GM12872 (cell line): ENCODE measurements at regions not wholly inside any gene's neighbourhood (a gene's known extent, or its start where the extent isn't known, plus 50 kb on each side); places are given as distances from the start of the nearest gene placed in this dataset.

ENCODE experiments used
- TF ChIP-seq, protein P1 (sequence below): IDR thresholded peaks from 3 replicates; pipeline ENCODE4 v1.5.1; 2011; ENCODE audit warnings: low read depth, mild to moderate bottlenecking, low read length, moderate library complexity; ENCODE audit not compliant: insufficient read depth

DNA sequence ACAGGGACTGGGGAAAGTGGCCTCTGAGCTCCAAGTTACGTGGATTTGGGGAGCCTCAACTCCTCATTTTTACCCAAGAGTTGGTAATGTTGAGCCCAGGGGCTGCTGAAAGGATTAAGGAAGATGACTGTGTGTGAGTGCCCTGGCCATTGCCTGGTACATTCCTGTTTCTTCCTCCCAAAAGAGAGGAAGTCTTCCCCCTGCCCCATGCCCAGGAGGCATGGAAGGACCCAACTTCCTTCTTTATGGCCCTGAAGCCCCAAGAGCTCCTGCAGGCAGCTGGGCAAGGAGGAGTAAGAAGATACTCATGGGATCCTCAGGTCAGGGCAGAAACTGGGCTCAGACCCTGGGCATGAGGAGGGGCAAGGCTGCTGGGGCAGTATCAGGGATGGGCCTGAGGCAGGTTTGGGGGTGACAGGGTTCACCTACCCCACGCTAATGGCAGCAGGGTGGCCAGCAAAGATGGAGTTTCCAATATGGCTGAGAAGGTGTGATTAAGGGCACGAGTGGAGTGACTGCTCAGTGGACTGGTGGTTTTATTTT, 118.3 kb upstream of the MVB12B start:
- TF ChIP-seq, protein P1, sequence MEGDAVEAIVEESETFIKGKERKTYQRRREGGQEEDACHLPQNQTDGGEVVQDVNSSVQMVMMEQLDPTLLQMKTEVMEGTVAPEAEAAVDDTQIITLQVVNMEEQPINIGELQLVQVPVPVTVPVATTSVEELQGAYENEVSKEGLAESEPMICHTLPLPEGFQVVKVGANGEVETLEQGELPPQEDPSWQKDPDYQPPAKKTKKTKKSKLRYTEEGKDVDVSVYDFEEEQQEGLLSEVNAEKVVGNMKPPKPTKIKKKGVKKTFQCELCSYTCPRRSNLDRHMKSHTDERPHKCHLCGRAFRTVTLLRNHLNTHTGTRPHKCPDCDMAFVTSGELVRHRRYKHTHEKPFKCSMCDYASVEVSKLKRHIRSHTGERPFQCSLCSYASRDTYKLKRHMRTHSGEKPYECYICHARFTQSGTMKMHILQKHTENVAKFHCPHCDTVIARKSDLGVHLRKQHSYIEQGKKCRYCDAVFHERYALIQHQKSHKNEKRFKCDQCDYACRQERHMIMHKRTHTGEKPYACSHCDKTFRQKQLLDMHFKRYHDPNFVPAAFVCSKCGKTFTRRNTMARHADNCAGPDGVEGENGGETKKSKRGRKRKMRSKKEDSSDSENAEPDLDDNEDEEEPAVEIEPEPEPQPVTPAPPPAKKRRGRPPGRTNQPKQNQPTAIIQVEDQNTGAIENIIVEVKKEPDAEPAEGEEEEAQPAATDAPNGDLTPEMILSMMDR, result no peak

DNA sequence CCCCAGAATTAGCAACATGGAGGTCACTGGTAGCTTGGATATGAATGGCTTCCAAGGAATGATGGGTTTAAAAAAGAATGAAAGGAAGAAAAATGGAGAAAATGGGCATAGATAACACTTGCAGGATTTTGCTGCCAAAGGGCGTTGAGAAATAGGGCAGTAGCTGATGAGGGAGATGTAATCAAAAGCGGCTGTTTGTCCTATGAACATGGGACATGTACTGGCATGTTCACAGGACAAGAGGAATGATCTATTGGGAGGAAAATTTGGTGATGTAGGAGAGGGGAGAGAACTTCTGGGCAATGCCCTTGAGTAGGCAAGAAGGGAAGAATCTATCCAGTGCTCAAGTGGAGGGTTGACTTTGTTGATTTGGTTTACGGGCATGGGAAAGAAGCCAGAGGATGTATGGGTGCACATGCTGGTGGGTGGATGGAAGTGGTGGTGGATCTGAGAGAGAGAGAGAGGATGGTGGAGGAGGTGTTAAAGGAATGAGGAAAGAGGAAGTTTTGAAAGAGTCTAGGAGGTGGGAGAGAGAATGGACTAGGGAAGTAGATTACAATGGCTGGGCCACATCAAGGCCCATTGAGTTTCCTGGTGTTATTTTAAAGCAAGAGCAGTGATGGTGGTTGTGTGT, 115.1 kb upstream of the MVB12B start:
- TF ChIP-seq, protein P1, result no peak

GRCh38 chr9:126215486-126215885, 111.1 kb upstream of the MVB12B start:
- TF ChIP-seq, protein P1, result no peak

DNA sequence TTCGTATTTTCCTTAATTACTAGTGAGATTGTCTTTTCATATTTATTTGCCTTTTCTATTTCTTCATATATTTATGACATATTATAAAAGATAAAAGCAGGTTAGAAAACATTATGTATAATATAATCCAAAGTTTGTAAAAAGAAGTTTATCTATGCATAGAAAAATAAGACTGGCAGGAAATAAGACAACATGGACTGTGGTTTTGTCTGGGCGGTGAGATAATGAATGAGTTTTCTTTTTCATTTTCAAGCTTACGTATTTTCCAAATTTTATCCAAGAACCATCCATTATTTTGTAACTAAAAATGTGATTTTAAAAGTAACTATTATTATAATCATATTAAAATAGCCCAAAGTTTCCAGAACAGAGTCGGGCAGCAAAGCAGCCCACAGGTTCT, 109.8 kb upstream of the MVB12B start:
- TF ChIP-seq, protein P1, result no peak

- TF ChIP-seq, protein P1, result no peak
These were observed 109.4 kb upstream of the MVB12B start for GRCh38 chr9:126217250-126217653.

GRCh38 chr9:126217797-126218196, 108.8 kb upstream of the MVB12B start:
- TF ChIP-seq, protein P1, result no peak

GRCh38 chr9:126218359-126219125, 108.1 kb upstream of the MVB12B start:
- TF ChIP-seq, protein P1, result no peak
